SU-DHL-6 (cell line): ENCODE measurements at regions not wholly inside any gene's neighbourhood (a gene's known extent, or its start where the extent isn't known, plus 50 kb on each side); places are given as distances from the start of the nearest gene placed in this dataset.

Experiments used
- H2AFZ ChIP-seq: fragments of 200-600 bp; sonication (generic); 2 replicates; pipeline ENCODE4 v1.6.1; 2014; ENCODE audit warnings: low read depth, mild to moderate bottlenecking, moderate library complexity, mixed read lengths, antibody characterized with exemption, low read length; ENCODE audit not compliant: severe bottlenecking
- H3F3A ChIP-seq: fragments of 200-600 bp; shearing (Covaris generic); 2 replicates; pipeline ENCODE4 v1.6.0; 2016; ENCODE audit warnings: antibody characterized with exemption, mild to moderate bottlenecking; ENCODE audit not compliant: insufficient read depth
- H3K27ac ChIP-seq: fragments of 200-600 bp; sonication (generic); 2 replicates; pipeline ENCODE4 v1.5.1; 2016; ENCODE audit warnings: low read depth, mild to moderate bottlenecking, low read length, moderate library complexity, mixed read lengths
- H3K27me3 ChIP-seq: fragments of 200-600 bp; sonication (generic), shearing (Covaris generic); 2 replicates; pipeline ENCODE4 v1.6.0; 2014; ENCODE audit warnings: mild to moderate bottlenecking, low read length
- H3K36me3 ChIP-seq: fragments of 200-600 bp; sonication (generic); 2 replicates; pipeline ENCODE4 v1.6.1; 2014; ENCODE audit warnings: mild to moderate bottlenecking, low read length, mixed read lengths
- H3K4me2 ChIP-seq: fragments of 300-600, 200-600 bp; shearing (Covaris generic), sonication (generic); 2 replicates; pipeline ENCODE4 v1.6.0; 2014; ENCODE audit warnings: low read length, low read depth, mild to moderate bottlenecking; ENCODE audit not compliant: poor library complexity, severe bottlenecking
- H3K4me3 ChIP-seq: fragments of 200-600 bp; sonication (generic); 2 replicates; pipeline ENCODE4 v1.5.1; 2014; ENCODE audit warnings: antibody characterized with exemption, low read length, mild to moderate bottlenecking, mixed read lengths; ENCODE audit not compliant: insufficient read depth, poor library complexity, severe bottlenecking
- H3K79me2 ChIP-seq: fragments of 200-600 bp; sonication (generic); 2 replicates; pipeline ENCODE4 v1.6.1; 2014; ENCODE audit warnings: mild to moderate bottlenecking, low read length, moderate library complexity; ENCODE audit not compliant: insufficient read depth
- H3K9ac ChIP-seq: fragments of 200-600 bp; sonication (generic); 2 replicates; pipeline ENCODE4 v1.7.0; 2014; ENCODE audit warnings: mild to moderate bottlenecking, low read length
- H3K9me2 ChIP-seq: fragments of 200-600 bp; sonication (generic); replicated peaks from 2 replicates; pipeline ENCODE4 v1.6.1; 2014; ENCODE audit warnings: low read length; ENCODE audit not compliant: insufficient read depth
- H3K9me3 ChIP-seq: fragments of 200-600 bp; sonication (generic); 2 replicates; pipeline ENCODE4 v1.6.1; 2014; ENCODE audit warnings: low read length, mixed read lengths; ENCODE audit not compliant: insufficient read depth
- H4K20me1 ChIP-seq: fragments of 200-600 bp; sonication (generic); 2 replicates; pipeline ENCODE4 v1.6.1; 2014; ENCODE audit warnings: low read depth, mild to moderate bottlenecking, antibody characterized with exemption, low read length, moderate library complexity, mixed read lengths
- CTCF ChIP-seq: fragments of 200-600 bp; sonication (generic); IDR thresholded peaks from one replicate; pipeline ENCODE4 v1.5.1; 2017; ENCODE audit warnings: antibody characterized with exemption, mild to moderate bottlenecking, low read length, moderate library complexity; ENCODE audit not compliant: insufficient read depth, poor library complexity, severe bottlenecking
- EZH2phosphoT487 ChIP-seq: fragments of 200-600 bp; sonication (generic), shearing (Covaris generic); conservative IDR thresholded peaks from 2 replicates; pipeline ENCODE4 v1.6.1; 2018; ENCODE audit warnings: mild to moderate bottlenecking, antibody characterized with exemption, low read length, moderate library complexity, mixed read lengths

GRCh38 chr9:107548298-107549142, 59.0 kb upstream of the KLF4 start:
- Histone ChIP-seq H4K20me1 (no peaks in the 10 kb centered on the region), H3K9ac (no peak overlapping the region), H3K79me2 (no peaks in the 10 kb centered on the region), H3K27ac (no peak overlapping the region), H3K4me3 (no peak overlapping the region), H3K9me2 (no peaks in the 10 kb centered on the region), H3F3A (no peaks in the 10 kb centered on the region), H3K27me3 (no peaks in the 10 kb centered on the region), H2AFZ (no peak overlapping the region), H3K9me3 (no peaks in the 10 kb centered on the region), H3K4me2 (no peak overlapping the region), H3K36me3 (no peaks in the 10 kb centered on the region)
- TF ChIP-seq CTCF (no peak), EZH2phosphoT487 (no peak)

GRCh38 chr9:107547772-107548297, 58.3 kb upstream of the KLF4 start:
- Histone ChIP-seq H4K20me1 (no peaks in the 10 kb centered on the region), H3K9me3 (no peaks in the 10 kb centered on the region), H3K36me3 (no peaks in the 10 kb centered on the region), H3K9me2 (no peaks in the 10 kb centered on the region), H3K79me2 (no peaks in the 10 kb centered on the region), H3F3A (no peaks in the 10 kb centered on the region), H3K4me2 (no peak overlapping the region), H3K27me3 (no peaks in the 10 kb centered on the region), H3K4me3 (no peak overlapping the region), H3K9ac (no peak overlapping the region), H2AFZ (no peak overlapping the region), H3K27ac (no peak overlapping the region)
- TF ChIP-seq EZH2phosphoT487 (no peak), CTCF (no peak)

- no peaks in the 10 kb centered on the region for H4K20me1 ChIP-seq
- no peak overlapping the region for H2AFZ ChIP-seq
- no peak for TF ChIP-seq EZH2phosphoT487
- TF ChIP-seq CTCF, result no peak
- no peak overlapping the region for H3K4me3 ChIP-seq
- no peaks in the 10 kb centered on the region for H3K36me3 ChIP-seq
- H3K27me3 ChIP-seq, result no peaks in the 10 kb centered on the region
- no peaks in the 10 kb centered on the region for H3F3A ChIP-seq
- no peak overlapping the region for H3K4me2 ChIP-seq
- no peaks in the 10 kb centered on the region for H3K9me2 ChIP-seq
- no peaks in the 10 kb centered on the region for H3K9me3 ChIP-seq
- H3K79me2 ChIP-seq, result no peaks in the 10 kb centered on the region
- no peak overlapping the region for H3K27ac ChIP-seq
- no peak overlapping the region for H3K9ac ChIP-seq
Observed at GRCh38 chr9:107547303-107547702, 57.7 kb upstream of the KLF4 start.
